Heart left ventricle (tissue), 13 donors: ENCODE measurements at regions not wholly inside any gene's neighbourhood (a gene's known extent, or its start where the extent isn't known, plus 50 kb on each side); places are given as distances from the start of the nearest gene placed in this dataset.

Experiments
- POLR2A ChIP-seq, 2 donors: fragments of 450-650 bp; IDR thresholded peaks; one replicate each; pipeline ENCODE4 v1.6.1; 2017; ENCODE audit warnings: antibody characterized with exemption in 2 of 2, mild to moderate bottlenecking in 2 of 2, moderate library complexity in 2 of 2
- TF ChIP-seq, protein P1 (sequence below), 12 donors: fragments of 200-600 bp; sonication (generic) in 4 of 12; IDR thresholded peaks; one replicate each; pipeline versions ENCODE4 v1.5.0 to v1.8.0; 2018 to 2022; ENCODE audit warnings: antibody characterized with exemption in 12 of 12, mild to moderate bottlenecking in 5 of 12
- donor health status: ischemic (EF 13 %, LVEDD 7.1; RV severe dilation, severe dysfunction).
- donor health status: DM: no; HTN: yes; CAD: no.
- donor health status: DM: no; HTN: no; CAD: no.
- donor health status: ischemic (EF 25% LVEDD 6.9; RV normal size, moderate dysfunction).
- donor health status: ischemic (EF 25% LVEDD 5.7; RV mildly dilated, moderate dysfunction).
- donor health status: ischemic (EF 35%, LVEDD 5.7; RV mildly dilated, moderate dysfunction).
- donor health status: nonischemic (EF 11% LVEDD 7.7; RV severe dilation, severe dysfunction).
- donor health status: DM: yes; HTN: yes; CAD: no.
- donor health status: PGD.
- donor health status: ischemic (EF 29% LVEDD 5.4; RV normal size, mild dysfunction).
- donor health status: nonischemic (EF 23%, LVEDD 6.1; RV moderate dilation, normal function).

DNA sequence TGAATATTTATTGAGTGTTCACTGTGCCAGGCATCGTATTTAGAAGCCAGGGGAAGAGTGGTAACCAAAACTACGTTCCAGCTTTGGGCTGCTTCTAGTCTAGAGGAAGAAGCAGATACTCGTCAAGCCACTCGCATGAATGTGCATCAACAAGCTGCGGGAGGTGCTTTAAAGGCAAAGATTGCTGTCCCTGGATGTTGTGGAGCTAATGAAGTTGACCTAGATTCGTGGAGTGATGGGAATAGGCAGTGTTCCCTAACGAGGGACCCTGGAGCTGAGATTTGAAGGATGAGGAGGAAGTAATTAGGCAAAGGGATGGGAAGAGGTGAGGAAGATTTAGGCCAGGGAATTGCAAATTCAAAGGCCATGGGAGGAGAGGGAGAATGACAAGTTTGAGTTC is 118.9 kb downstream of the TMEM170B start:
- TF ChIP-seq POLR2A (IDR thresholded peaks at IDR 0.05) = no peak
- TF ChIP-seq, protein P1, sequence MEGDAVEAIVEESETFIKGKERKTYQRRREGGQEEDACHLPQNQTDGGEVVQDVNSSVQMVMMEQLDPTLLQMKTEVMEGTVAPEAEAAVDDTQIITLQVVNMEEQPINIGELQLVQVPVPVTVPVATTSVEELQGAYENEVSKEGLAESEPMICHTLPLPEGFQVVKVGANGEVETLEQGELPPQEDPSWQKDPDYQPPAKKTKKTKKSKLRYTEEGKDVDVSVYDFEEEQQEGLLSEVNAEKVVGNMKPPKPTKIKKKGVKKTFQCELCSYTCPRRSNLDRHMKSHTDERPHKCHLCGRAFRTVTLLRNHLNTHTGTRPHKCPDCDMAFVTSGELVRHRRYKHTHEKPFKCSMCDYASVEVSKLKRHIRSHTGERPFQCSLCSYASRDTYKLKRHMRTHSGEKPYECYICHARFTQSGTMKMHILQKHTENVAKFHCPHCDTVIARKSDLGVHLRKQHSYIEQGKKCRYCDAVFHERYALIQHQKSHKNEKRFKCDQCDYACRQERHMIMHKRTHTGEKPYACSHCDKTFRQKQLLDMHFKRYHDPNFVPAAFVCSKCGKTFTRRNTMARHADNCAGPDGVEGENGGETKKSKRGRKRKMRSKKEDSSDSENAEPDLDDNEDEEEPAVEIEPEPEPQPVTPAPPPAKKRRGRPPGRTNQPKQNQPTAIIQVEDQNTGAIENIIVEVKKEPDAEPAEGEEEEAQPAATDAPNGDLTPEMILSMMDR (IDR thresholded peaks at IDR 0.05) = no peak
